Keratinocyte (primary cell): ENCODE measurements at regions not wholly inside any gene's neighbourhood (a gene's known extent, or its start where the extent isn't known, plus 50 kb on each side); places are given as distances from the start of the nearest gene placed in this dataset.
"Not testable (repeated sequence)": the region's sequence is repeated elsewhere in the genome, so short reads cannot be mapped to it uniquely, and the experiment has no call there.

Experiments
- EZH2 ChIP-seq: IDR thresholded peaks from one replicate; pipeline ENCODE4 v1.6.1; 2012; ENCODE audit warnings: inconsistent platforms, mild to moderate bottlenecking, low read length, moderate library complexity
- TF ChIP-seq, protein P1 (sequence below), 3 experiments: IDR thresholded peaks in 1 of 3; conservative IDR thresholded peaks in 1 of 3; optimal IDR thresholded peaks in 1 of 3; 2 replicates in 2 of 3; 3 replicates in 1 of 3; pipeline versions ENCODE3 to v1.5.1; 2011; ENCODE audit warnings: low read length in 3 of 3, mild to moderate bottlenecking in 3 of 3, moderate library complexity in 2 of 3, control low read depth in 1 of 3, inconsistent platforms in 1 of 3; ENCODE audit not compliant: insufficient read depth in 2 of 3; ENCODE audit errors: extremely low read depth in 1 of 3

DNA sequence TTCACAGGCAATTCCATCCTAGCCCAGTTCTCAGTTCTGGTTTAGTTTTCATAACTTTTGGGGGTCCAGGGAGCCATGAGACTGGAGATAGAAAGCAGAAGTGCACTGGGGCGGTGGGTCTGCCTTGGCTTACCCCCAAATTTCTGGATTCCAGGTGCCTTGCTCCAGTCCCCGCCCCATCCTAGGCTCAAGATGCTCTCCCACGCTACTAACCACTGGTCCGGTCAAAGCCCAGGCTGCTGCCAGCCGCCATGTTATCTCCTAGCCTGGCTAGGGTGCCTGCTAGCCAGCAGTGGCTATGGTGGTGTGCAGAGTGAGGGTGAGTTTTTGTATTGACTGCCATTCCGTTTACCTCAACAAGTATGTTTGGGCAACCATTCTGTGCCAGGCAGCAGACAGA, 107.6 kb upstream of the FOXD4L5 start:
- TF ChIP-seq, protein P1, sequence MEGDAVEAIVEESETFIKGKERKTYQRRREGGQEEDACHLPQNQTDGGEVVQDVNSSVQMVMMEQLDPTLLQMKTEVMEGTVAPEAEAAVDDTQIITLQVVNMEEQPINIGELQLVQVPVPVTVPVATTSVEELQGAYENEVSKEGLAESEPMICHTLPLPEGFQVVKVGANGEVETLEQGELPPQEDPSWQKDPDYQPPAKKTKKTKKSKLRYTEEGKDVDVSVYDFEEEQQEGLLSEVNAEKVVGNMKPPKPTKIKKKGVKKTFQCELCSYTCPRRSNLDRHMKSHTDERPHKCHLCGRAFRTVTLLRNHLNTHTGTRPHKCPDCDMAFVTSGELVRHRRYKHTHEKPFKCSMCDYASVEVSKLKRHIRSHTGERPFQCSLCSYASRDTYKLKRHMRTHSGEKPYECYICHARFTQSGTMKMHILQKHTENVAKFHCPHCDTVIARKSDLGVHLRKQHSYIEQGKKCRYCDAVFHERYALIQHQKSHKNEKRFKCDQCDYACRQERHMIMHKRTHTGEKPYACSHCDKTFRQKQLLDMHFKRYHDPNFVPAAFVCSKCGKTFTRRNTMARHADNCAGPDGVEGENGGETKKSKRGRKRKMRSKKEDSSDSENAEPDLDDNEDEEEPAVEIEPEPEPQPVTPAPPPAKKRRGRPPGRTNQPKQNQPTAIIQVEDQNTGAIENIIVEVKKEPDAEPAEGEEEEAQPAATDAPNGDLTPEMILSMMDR (optimal IDR thresholded peaks at IDR 0.05 in 1 of 3, IDR thresholded peaks at IDR 0.05 in 1 of 3, conservative IDR thresholded peaks at IDR 0.05 in 1 of 3; ENCODE audit: extremely low read depth in 1 of 3, insufficient read depth in 2 of 3, low read length in 3 of 3): not testable (repeated sequence)
- not testable (repeated sequence) for TF ChIP-seq EZH2
